ENCODE measurements at regions not wholly inside any gene's neighbourhood (a gene's known extent, or its start where the extent isn't known, plus 50 kb on each side); places are given as distances from the start of the nearest gene placed in this dataset.

DNA sequence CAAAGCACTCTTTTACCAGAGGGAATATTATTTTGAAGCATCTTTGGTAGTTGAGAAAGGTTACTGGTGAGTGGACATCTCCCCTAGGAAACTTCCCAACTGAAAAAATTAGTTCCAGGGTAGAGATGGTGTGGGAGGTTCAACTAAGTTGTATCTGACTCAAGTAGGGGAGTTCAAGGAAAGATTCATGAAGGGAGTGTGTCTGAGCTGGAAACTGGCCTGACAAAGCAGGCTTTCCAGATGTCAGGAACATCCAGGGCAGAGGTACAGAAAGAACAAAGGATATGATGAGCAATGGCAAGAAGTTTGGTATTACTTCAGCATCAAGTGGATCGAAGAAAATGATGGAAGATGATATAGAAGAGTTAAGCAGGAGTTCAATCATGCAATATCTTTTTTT is 458.0 kb upstream of the RIOK2 start:
- Mint-ChIP-seq H3K4me1 (ENCODE audit: low read depth, unreplicated experiment) (no peaks in the 10 kb centered on the region), H3K27me3 (ENCODE audit: unreplicated experiment) (no peaks in the 10 kb centered on the region), H3K4me3 (ENCODE audit: low read depth, unreplicated experiment) (no peak overlapping the region), H3K27ac (ENCODE audit: unreplicated experiment) (no peak overlapping the region), H3K9me3 (ENCODE audit: low read depth, unreplicated experiment) (peaks cover 4% of the 10 kb centered on the region), H3K36me3 (ENCODE audit: insufficient read depth, unreplicated experiment) (no peaks in the 10 kb centered on the region)
- CTCF ChIA-PET = no interaction called here
- no peak for DNase-seq
- intact Hi-C loops (cut with micrococcal nuclease; ENCODE audit: unreplicated experiment) = no loop called here
- no TSS peak for BruUV-seq (replicated peaks)
- TF ChIP-seq, protein P1, sequence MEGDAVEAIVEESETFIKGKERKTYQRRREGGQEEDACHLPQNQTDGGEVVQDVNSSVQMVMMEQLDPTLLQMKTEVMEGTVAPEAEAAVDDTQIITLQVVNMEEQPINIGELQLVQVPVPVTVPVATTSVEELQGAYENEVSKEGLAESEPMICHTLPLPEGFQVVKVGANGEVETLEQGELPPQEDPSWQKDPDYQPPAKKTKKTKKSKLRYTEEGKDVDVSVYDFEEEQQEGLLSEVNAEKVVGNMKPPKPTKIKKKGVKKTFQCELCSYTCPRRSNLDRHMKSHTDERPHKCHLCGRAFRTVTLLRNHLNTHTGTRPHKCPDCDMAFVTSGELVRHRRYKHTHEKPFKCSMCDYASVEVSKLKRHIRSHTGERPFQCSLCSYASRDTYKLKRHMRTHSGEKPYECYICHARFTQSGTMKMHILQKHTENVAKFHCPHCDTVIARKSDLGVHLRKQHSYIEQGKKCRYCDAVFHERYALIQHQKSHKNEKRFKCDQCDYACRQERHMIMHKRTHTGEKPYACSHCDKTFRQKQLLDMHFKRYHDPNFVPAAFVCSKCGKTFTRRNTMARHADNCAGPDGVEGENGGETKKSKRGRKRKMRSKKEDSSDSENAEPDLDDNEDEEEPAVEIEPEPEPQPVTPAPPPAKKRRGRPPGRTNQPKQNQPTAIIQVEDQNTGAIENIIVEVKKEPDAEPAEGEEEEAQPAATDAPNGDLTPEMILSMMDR (IDR thresholded peaks at IDR 0.05; ENCODE audit: unreplicated experiment) = no peak

DNA sequence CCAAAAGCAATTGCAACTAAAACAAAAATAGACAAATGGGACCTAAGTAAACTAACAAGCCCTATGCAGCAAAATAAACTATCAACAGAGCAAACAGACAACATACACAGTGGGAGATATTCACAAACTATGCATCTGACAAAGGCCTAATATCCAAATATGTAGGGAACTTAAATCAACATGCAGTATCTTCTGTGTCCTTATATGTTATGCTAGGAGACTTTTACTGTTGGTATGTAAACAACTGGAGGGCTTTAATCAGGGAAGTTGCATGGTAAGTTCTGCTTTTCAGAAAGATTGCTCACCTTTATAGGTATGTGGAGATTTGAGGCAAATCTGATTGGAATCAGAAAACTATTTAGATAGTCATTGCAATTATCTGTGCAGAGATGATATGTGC is 461.2 kb upstream of the RIOK2 start:
- Mint-ChIP-seq H3K36me3 (ENCODE audit: insufficient read depth, unreplicated experiment) (no peaks in the 10 kb centered on the region), H3K4me3 (ENCODE audit: low read depth, unreplicated experiment) (no peak overlapping the region), H3K9me3 (ENCODE audit: low read depth, unreplicated experiment) (peaks cover 7% of the 10 kb centered on the region), H3K4me1 (ENCODE audit: low read depth, unreplicated experiment) (no peaks in the 10 kb centered on the region), H3K27ac (ENCODE audit: unreplicated experiment) (no peak overlapping the region), H3K27me3 (ENCODE audit: unreplicated experiment) (no peaks in the 10 kb centered on the region)
- TF ChIP-seq, protein P1 (IDR thresholded peaks at IDR 0.05; ENCODE audit: unreplicated experiment) = no peak
- DNase-seq = no peak
- no TSS peak for BruUV-seq (replicated peaks)
- CTCF ChIA-PET = no interaction called here
- intact Hi-C loops (cut with micrococcal nuclease; ENCODE audit: unreplicated experiment) = no loop called here

DNA sequence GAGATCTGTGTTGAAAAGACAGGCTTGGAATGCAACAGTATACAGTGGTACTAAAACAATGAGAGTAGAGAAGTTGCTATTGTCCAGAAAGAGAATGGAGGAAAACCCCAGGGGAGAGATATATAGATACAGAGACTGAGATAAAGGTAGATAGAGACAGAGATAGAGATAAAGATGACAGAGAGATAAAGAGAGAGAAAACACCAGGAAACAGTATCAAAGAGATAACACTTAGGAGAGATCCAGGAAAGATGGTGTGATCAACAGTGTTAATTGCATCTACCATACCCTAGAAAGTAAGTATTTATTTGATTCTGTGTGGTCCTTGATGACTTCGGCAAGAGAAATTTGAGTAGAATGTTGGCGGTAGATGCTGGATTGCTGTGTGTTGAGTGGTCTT is 461.8 kb upstream of the RIOK2 start:
- H3K36me3 Mint-ChIP-seq (ENCODE audit: insufficient read depth, unreplicated experiment) = no peaks in the 10 kb centered on the region

DNA sequence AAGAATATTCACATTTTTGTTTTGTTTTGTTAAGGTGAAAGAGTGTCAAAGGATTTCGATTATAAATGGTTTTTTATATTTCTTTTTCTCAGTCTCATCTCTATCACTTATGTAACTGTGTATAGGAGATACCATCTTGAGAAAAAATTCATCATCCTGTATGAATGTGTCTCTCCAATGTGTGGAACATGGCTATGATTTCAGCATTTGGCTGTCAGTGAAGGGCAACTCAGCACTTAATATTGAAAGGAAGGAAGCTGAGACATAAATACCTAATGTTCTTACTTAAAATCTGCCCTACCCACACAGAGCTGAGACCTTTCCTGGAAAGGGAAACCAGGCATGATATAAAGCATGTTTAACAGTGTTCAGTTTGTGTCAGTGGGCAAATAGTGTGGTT is 474.2 kb upstream of the RIOK2 start:
- no peak for DNase-seq
- Mint-ChIP-seq H3K27me3 (ENCODE audit: unreplicated experiment) (no peaks in the 10 kb centered on the region), H3K9me3 (ENCODE audit: low read depth, unreplicated experiment) (no peaks in the 10 kb centered on the region), H3K36me3 (ENCODE audit: insufficient read depth, unreplicated experiment) (no peaks in the 10 kb centered on the region), H3K4me1 (ENCODE audit: low read depth, unreplicated experiment) (no peaks in the 10 kb centered on the region), H3K4me3 (ENCODE audit: low read depth, unreplicated experiment) (no peak overlapping the region), H3K27ac (ENCODE audit: unreplicated experiment) (no peak overlapping the region)
- BruUV-seq (replicated peaks) = no TSS peak
- TF ChIP-seq, protein P1 (IDR thresholded peaks at IDR 0.05; ENCODE audit: unreplicated experiment) = no peak
- intact Hi-C loops (cut with micrococcal nuclease; ENCODE audit: unreplicated experiment) = no loop called here
- CTCF ChIA-PET = no interaction called here

More for the DNA sequence above, 461.8 kb upstream of the RIOK2 start:
- Mint-ChIP-seq H3K4me3 (ENCODE audit: low read depth, unreplicated experiment) (no peak overlapping the region), H3K27me3 (ENCODE audit: unreplicated experiment) (no peaks in the 10 kb centered on the region), H3K9me3 (ENCODE audit: low read depth, unreplicated experiment) (peaks cover 7% of the 10 kb centered on the region), H3K4me1 (ENCODE audit: low read depth, unreplicated experiment) (no peaks in the 10 kb centered on the region), H3K27ac (ENCODE audit: unreplicated experiment) (no peak overlapping the region)
- intact Hi-C loops (cut with micrococcal nuclease; ENCODE audit: unreplicated experiment) = no loop called here
- BruUV-seq (replicated peaks) = no TSS peak
- TF ChIP-seq, protein P1 (IDR thresholded peaks at IDR 0.05; ENCODE audit: unreplicated experiment) = no peak
- no peak for DNase-seq
- CTCF ChIA-PET = no interaction called here
